Central memory CD8-positive, alpha-beta T cell (primary cell): ENCODE measurements at regions not wholly inside any gene's neighbourhood (a gene's known extent, or its start where the extent isn't known, plus 50 kb on each side); places are given as distances from the start of the nearest gene placed in this dataset.

Experiments
- ATAC-seq: fragments of 150-1000 bp; cut with Tn5 transposase; replicated peaks from 2 replicates; pipeline ENCODE4 v1.10.0; 2022; ENCODE audit warnings: mild to moderate bottlenecking, moderate FRiP score, moderate number of reproducible peaks; ENCODE audit not compliant: poor library complexity, severe bottlenecking; ENCODE audit errors: extremely low read depth
- DNase-seq, 2 donors: peaks; one replicate each; pipeline ENCODE4 v3.0.0; 2021; ENCODE audit warnings: low spot score in 2 of 2
- H3K27ac Mint-ChIP-seq: one replicate; pipeline ENCODE4 v1.8.0; 2022; ENCODE audit warnings: low read depth, mild to moderate bottlenecking, moderate library complexity, mixed read lengths
- H3K27me3 Mint-ChIP-seq: one replicate; pipeline ENCODE4 v1.8.0; 2022; ENCODE audit warnings: mixed read lengths
- H3K36me3 Mint-ChIP-seq: one replicate; pipeline ENCODE4 v1.8.0; 2022; ENCODE audit warnings: mild to moderate bottlenecking, moderate library complexity, mixed read lengths; ENCODE audit not compliant: insufficient read depth
- H3K4me1 Mint-ChIP-seq: one replicate; pipeline ENCODE4 v1.8.0; 2022; ENCODE audit warnings: mixed read lengths
- H3K4me3 Mint-ChIP-seq: one replicate; pipeline ENCODE4 v1.8.0; 2022; ENCODE audit warnings: mild to moderate bottlenecking, moderate library complexity, mixed read lengths
- H3K9me3 Mint-ChIP-seq: one replicate; pipeline ENCODE4 v1.8.0; 2022; ENCODE audit warnings: mixed read lengths

GRCh38 chr13:102956449-102956848, 109.8 kb downstream of the SLC10A2 start:
- peaks cover 34% of the 10 kb centered on the region for H3K27me3 Mint-ChIP-seq
- H3K4me1 Mint-ChIP-seq = no peaks in the 10 kb centered on the region
- no peaks in the 10 kb centered on the region for H3K9me3 Mint-ChIP-seq
- no peak overlapping the region for H3K4me3 Mint-ChIP-seq
- H3K27ac Mint-ChIP-seq = no peak overlapping the region
- no peak for ATAC-seq
- peaks cover 2% of the 10 kb centered on the region for H3K36me3 Mint-ChIP-seq
- DNase-seq = no peak

- ATAC-seq (no peak), DNase-seq (no peak)
- peaks cover 24% of the 10 kb centered on the region for H3K27me3 Mint-ChIP-seq
- peaks cover 1% of the 10 kb centered on the region for H3K36me3 Mint-ChIP-seq
- no peak overlapping the region for H3K4me3 Mint-ChIP-seq
- no peak overlapping the region for H3K27ac Mint-ChIP-seq
- no peaks in the 10 kb centered on the region for H3K9me3 Mint-ChIP-seq
- H3K4me1 Mint-ChIP-seq = no peaks in the 10 kb centered on the region
These were observed 108.5 kb downstream of the ERCC5 start for GRCh38 chr13:102954350-102954749.

DNA sequence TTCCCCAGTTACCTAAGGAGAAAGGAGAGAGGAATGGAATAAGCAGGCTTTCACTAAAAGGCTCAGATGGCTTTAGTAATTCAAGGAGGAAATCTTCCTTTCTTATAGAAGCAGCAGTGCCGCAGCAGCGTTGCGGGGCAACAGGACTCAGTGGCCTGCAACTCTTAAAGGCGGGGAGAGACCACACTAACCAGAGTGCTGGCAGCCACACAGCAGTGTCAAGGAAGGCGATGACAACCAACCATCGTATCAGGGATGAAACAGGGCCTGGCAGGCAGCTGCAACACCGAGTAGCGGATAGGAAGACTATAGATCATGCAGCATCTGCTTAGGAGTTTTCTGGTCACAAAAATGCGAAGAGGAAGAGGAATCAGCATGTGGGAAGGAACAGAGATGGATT, 106.0 kb downstream of the ERCC5 start:
- Mint-ChIP-seq H3K4me1 (no peaks in the 10 kb centered on the region), H3K4me3 (no peak overlapping the region), H3K27ac (no peak overlapping the region), H3K36me3 (no peaks in the 10 kb centered on the region), H3K9me3 (no peaks in the 10 kb centered on the region), H3K27me3 (peaks cover 38% of the 10 kb centered on the region)
- DNase-seq (no peak), ATAC-seq (no peak)

- H3K4me3 Mint-ChIP-seq = no peak overlapping the region
- no peaks in the 10 kb centered on the region for H3K36me3 Mint-ChIP-seq
- no peak for ATAC-seq
- no peaks in the 10 kb centered on the region for H3K4me1 Mint-ChIP-seq
- peaks cover 61% of the 10 kb centered on the region for H3K27me3 Mint-ChIP-seq
- H3K9me3 Mint-ChIP-seq = peaks cover 4% of the 10 kb centered on the region
- DNase-seq = no peak
- no peak overlapping the region for H3K27ac Mint-ChIP-seq
These were observed 102.0 kb downstream of the ERCC5 start for GRCh38 chr13:102947745-102948405.

- no peaks in the 10 kb centered on the region for H3K36me3 Mint-ChIP-seq
- peaks cover 61% of the 10 kb centered on the region for H3K27me3 Mint-ChIP-seq
- ATAC-seq = no peak
These were observed 100.1 kb downstream of the ERCC5 start for GRCh38 chr13:102945886-102946285.

GRCh38 chr13:102945324-102945815, 99.5 kb downstream of the ERCC5 start:
- Mint-ChIP-seq H3K36me3 (no peaks in the 10 kb centered on the region), H3K9me3 (peaks cover 8% of the 10 kb centered on the region), H3K4me3 (no peak overlapping the region), H3K27me3 (peaks cover 66% of the 10 kb centered on the region), H3K27ac (no peak overlapping the region), H3K4me1 (no peaks in the 10 kb centered on the region)
- ATAC-seq (no peak), DNase-seq (no peak)

More at GRCh38 chr13:102945886-102946285, 100.1 kb downstream of the ERCC5 start:
- Mint-ChIP-seq H3K4me3 (no peak overlapping the region), H3K4me1 (no peaks in the 10 kb centered on the region), H3K9me3 (peaks cover 8% of the 10 kb centered on the region), H3K27ac (no peak overlapping the region)
- DNase-seq = no peak

- Mint-ChIP-seq H3K9me3 (peaks cover 13% of the 10 kb centered on the region), H3K27ac (no peak overlapping the region), H3K4me3 (no peak overlapping the region), H3K36me3 (no peaks in the 10 kb centered on the region), H3K4me1 (no peaks in the 10 kb centered on the region), H3K27me3 (peaks cover 71% of the 10 kb centered on the region)
- DNase-seq (no peak), ATAC-seq (no peak)
These were observed 99.0 kb downstream of the ERCC5 start for GRCh38 chr13:102944821-102945220.

GRCh38 chr13:102940770-102941169, 94.9 kb downstream of the ERCC5 start:
- H3K27me3 Mint-ChIP-seq = peaks cover 63% of the 10 kb centered on the region
- ATAC-seq (no peak), DNase-seq (no peak)
- H3K4me1 Mint-ChIP-seq = no peaks in the 10 kb centered on the region
- H3K27ac Mint-ChIP-seq = no peak overlapping the region
- H3K9me3 Mint-ChIP-seq = peaks cover 13% of the 10 kb centered on the region
- no peaks in the 10 kb centered on the region for H3K36me3 Mint-ChIP-seq
- no peak overlapping the region for H3K4me3 Mint-ChIP-seq

DNA sequence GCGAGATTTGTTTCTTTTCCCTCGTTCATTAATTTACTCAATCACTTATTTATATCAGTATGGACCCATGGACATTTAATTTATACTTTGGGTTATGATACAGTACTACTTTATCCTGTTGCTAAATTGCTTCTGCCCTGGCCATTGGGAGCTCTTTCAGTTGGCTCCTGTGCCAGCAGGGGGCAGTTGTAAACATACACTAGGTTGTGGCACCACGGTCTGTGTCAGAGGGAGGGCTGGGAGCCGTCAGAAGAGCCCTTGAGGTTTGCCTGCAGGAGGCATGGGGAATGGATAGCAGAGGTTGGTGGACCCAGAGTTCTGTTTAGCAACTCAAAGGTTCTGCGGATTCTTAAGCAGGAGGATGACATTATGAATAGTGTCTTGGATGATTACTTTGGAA, 94.3 kb downstream of the ERCC5 start:
- Mint-ChIP-seq H3K27ac (no peak overlapping the region), H3K36me3 (no peaks in the 10 kb centered on the region), H3K4me1 (no peaks in the 10 kb centered on the region), H3K4me3 (no peak overlapping the region), H3K27me3 (peaks cover 63% of the 10 kb centered on the region), H3K9me3 (peaks cover 13% of the 10 kb centered on the region)
- no peak for ATAC-seq
- no peak for DNase-seq

DNA sequence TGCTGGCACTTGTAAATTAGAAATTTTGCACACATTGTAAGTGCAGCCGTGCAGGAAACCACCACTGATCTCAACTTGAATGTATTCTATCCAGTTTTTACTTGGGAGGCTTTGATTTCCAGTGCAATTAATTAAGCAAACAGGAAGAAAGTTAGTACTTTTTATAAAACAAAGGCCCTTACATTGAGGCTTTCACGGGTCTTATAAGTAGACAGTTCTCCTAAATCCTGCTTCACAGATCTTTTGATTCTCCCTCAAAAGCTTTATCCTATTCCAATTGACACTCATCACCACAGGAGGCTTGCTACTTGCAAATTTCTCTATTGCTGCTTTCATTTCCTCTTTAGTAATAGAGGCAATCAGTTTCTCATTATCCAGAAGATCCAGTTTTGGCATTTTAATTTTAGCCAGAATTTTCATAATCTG, 90.1 kb downstream of the ERCC5 start:
- Mint-ChIP-seq H3K36me3 (no peaks in the 10 kb centered on the region), H3K27ac (no peak overlapping the region), H3K4me3 (no peak overlapping the region), H3K9me3 (peaks cover 5% of the 10 kb centered on the region), H3K27me3 (peaks cover 51% of the 10 kb centered on the region), H3K4me1 (no peaks in the 10 kb centered on the region)
- DNase-seq (no peak), ATAC-seq (no peak)

GRCh38 chr13:102933523-102933922, 87.7 kb downstream of the ERCC5 start:
- Mint-ChIP-seq H3K27me3 (peaks cover 58% of the 10 kb centered on the region), H3K9me3 (no peaks in the 10 kb centered on the region), H3K36me3 (no peaks in the 10 kb centered on the region), H3K27ac (no peak overlapping the region), H3K4me1 (no peaks in the 10 kb centered on the region), H3K4me3 (no peak overlapping the region)
- DNase-seq (no peak), ATAC-seq (no peak)

DNA sequence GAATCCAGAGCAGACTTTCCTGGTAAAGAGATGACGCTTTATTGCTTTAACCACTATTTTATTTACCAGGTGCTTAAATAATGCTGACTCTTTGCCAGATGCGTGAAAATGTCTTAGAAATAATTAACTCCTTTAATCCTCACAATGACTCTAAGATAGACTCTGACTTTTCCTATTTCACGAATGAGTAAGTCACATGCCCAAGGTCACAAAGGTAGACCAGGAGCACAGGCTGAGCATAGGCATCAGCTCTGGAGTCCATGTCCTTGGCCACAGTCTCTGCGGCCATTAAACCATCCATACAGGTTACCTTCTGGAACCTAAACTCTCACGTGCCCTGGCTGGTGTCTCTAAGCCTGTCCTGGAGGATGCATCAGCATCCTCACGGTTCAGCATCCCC, 87.3 kb downstream of the ERCC5 start:
- ATAC-seq (no peak), DNase-seq (no peak)
- no peak overlapping the region for H3K4me3 Mint-ChIP-seq
- peaks cover 56% of the 10 kb centered on the region for H3K27me3 Mint-ChIP-seq
- H3K4me1 Mint-ChIP-seq = no peaks in the 10 kb centered on the region
- no peak overlapping the region for H3K27ac Mint-ChIP-seq
- no peaks in the 10 kb centered on the region for H3K9me3 Mint-ChIP-seq
- H3K36me3 Mint-ChIP-seq = no peaks in the 10 kb centered on the region

- no peaks in the 10 kb centered on the region for H3K4me1 Mint-ChIP-seq
- H3K9me3 Mint-ChIP-seq = no peaks in the 10 kb centered on the region
- ATAC-seq (no peak), DNase-seq (no peak)
- no peak overlapping the region for H3K27ac Mint-ChIP-seq
- H3K4me3 Mint-ChIP-seq = no peak overlapping the region
- H3K27me3 Mint-ChIP-seq = peaks cover 57% of the 10 kb centered on the region
- H3K36me3 Mint-ChIP-seq = no peaks in the 10 kb centered on the region
These were observed 86.5 kb downstream of the ERCC5 start for GRCh38 chr13:102932331-102932730.
